ENCODE measurements at regions not wholly inside any gene's neighbourhood (a gene's known extent, or its start where the extent isn't known, plus 50 kb on each side); places are given as distances from the start of the nearest gene placed in this dataset.

GRCh38 chr22:35192129-35192918, 65.0 kb upstream of the HMGXB4 start:
- Histone ChIP-seq H3K36me3 (ENCODE audit: insufficient read depth) (no peaks in the 10 kb centered on the region), H3K79me2 (replicated peaks; ENCODE audit: insufficient read depth) (no peaks in the 10 kb centered on the region), H3K4me2 (no peak overlapping the region), H3F3A (replicated peaks; ENCODE audit: low read depth) (no peaks in the 10 kb centered on the region), H3K4me3 (no peak overlapping the region), H3K9me2 (ENCODE audit: insufficient read depth) (peaks cover 3% of the 10 kb centered on the region; the same call in 1 of the 2 replicates), H3K4me1 (ENCODE audit: insufficient read depth) (no peaks in the 10 kb centered on the region), H3K27ac (ENCODE audit: low read depth) (no peak overlapping the region), H3K27me3 (ENCODE audit: insufficient read depth) (no peaks in the 10 kb centered on the region), H4K20me1 (replicated peaks; ENCODE audit: insufficient read depth) (no peaks in the 10 kb centered on the region), H2AFZ (no peak overlapping the region)
- H3K27ac Mint-ChIP-seq: no peak overlapping the region
- DNase-seq (ENCODE audit: low spot score) (no peak), ATAC-seq (no peak)
- H3K36me3 Mint-ChIP-seq (ENCODE audit: low read depth): no peaks in the 10 kb centered on the region
- H3K9me3 Mint-ChIP-seq: peaks cover 14% of the 10 kb centered on the region; the same call in 2 of the 3 replicates
- H3K4me3 Mint-ChIP-seq: no peak overlapping the region
- no peaks in the 10 kb centered on the region for H3K27me3 Mint-ChIP-seq (ENCODE audit: insufficient read depth, low read depth, poor library complexity)
- no peaks in the 10 kb centered on the region for H3K4me1 Mint-ChIP-seq
- TF ChIP-seq NANOG (IDR thresholded peaks at IDR 0.05; ENCODE audit: borderline replicate concordance) (no peak), CREB1 (CRISPR knock-in tag; IDR thresholded peaks at IDR 0.05; ENCODE audit: low read depth) (no peak), ETS1 (IDR thresholded peaks at IDR 0.05) (no peak), CTCF (conservative IDR thresholded peaks at IDR 0.05; ENCODE audit: low read depth in 2 of 2) (no peak)

- no peak for DNase-seq (ENCODE audit: low spot score)
- no peak for ATAC-seq
- Histone ChIP-seq H3K4me3 (no peak overlapping the region), H3K79me2 (replicated peaks; ENCODE audit: insufficient read depth) (no peaks in the 10 kb centered on the region), H3K9me2 (ENCODE audit: insufficient read depth) (peaks cover 3% of the 10 kb centered on the region; the same call in 1 of the 2 replicates), H3K4me1 (ENCODE audit: insufficient read depth) (no peaks in the 10 kb centered on the region), H3K4me2 (no peak overlapping the region), H3K27me3 (ENCODE audit: insufficient read depth) (no peaks in the 10 kb centered on the region), H3K36me3 (ENCODE audit: insufficient read depth) (no peaks in the 10 kb centered on the region), H2AFZ (no peak overlapping the region), H3F3A (replicated peaks; ENCODE audit: low read depth) (no peaks in the 10 kb centered on the region), H4K20me1 (replicated peaks; ENCODE audit: insufficient read depth) (no peaks in the 10 kb centered on the region), H3K27ac (ENCODE audit: low read depth) (no peak overlapping the region)
- H3K27me3 Mint-ChIP-seq (ENCODE audit: insufficient read depth, low read depth, poor library complexity): peaks cover 3% of the 10 kb centered on the region
- no peaks in the 10 kb centered on the region for H3K36me3 Mint-ChIP-seq (ENCODE audit: low read depth)
- H3K27ac Mint-ChIP-seq: no peak overlapping the region
- H3K9me3 Mint-ChIP-seq: peaks cover 5% of the 10 kb centered on the region; the same call in 2 of the 3 replicates
- peaks cover 3% of the 10 kb centered on the region; the same call in 2 of the 3 replicates for H3K4me1 Mint-ChIP-seq
- no peak overlapping the region for H3K4me3 Mint-ChIP-seq
- no peak for TF ChIP-seq ETS1 (IDR thresholded peaks at IDR 0.05)
- TF ChIP-seq ZNF462 (CRISPR knock-in tag; IDR thresholded peaks at IDR 0.05): no peak
- TF ChIP-seq ZNF331 (CRISPR knock-in tag; IDR thresholded peaks at IDR 0.05; ENCODE audit: low read depth): no peak
- no peak for TF ChIP-seq EZH2 (IDR thresholded peaks at IDR 0.05; ENCODE audit: low read depth, unreplicated experiment)
- no peak for TF ChIP-seq ZNF114 (CRISPR knock-in tag; IDR thresholded peaks at IDR 0.05)
- no peak for TF ChIP-seq STAT1 (IDR thresholded peaks at IDR 0.05; ENCODE audit: unreplicated experiment)
- TF ChIP-seq JUNB (IDR thresholded peaks at IDR 0.05; ENCODE audit: unreplicated experiment): no peak
- TF ChIP-seq EZH2phosphoT487 (IDR thresholded peaks at IDR 0.05; ENCODE audit: unreplicated experiment): no peak
- no peak for TF ChIP-seq CREB1 (CRISPR knock-in tag; IDR thresholded peaks at IDR 0.05; ENCODE audit: low read depth)
Measured at GRCh38 chr22:35195226-35195625, 62.1 kb upstream of the HMGXB4 start.
